ENCODE measurements at regions not wholly inside any gene's neighbourhood (a gene's known extent, or its start where the extent isn't known, plus 50 kb on each side); places are given as distances from the start of the nearest gene placed in this dataset.

DNA sequence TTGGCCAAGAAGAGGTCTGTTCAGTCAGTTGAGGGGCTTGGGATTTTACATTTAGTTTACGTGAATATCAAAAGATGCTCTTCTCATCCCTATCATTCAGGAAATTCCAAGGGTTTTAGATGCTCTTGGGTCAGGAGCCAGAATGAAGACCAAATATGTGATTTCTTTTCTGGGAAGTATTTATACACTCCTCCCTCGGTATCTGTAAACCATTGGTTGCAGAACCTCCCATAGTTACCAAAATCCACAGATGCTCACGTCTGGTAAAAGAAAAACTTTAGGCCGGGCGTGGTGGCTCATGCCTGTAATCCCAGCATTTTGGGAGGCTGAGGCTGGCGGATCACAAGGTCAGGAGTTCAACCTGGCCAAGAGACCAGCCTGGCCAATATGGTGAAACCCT, 75.9 kb downstream of the TNFAIP2 start:
- 57 to 63% methylated on average over 6 of the region's 6 CpGs for WGBS, 2 donors
- intact Hi-C loops (cut with DNase I; ENCODE audit: low total_unique reads): no loop called here
- DNase-seq: no peak
- Histone ChIP-seq H3K4me3 (no peak overlapping the region), H3K27ac (peak overlapping the region; percentile 1 to 33), H3K27me3 (no peaks in the 10 kb centered on the region), H3K36me3 (ENCODE audit: low read depth, missing control alignments) (no peaks in the 10 kb centered on the region), H3K9me3 (no peaks in the 10 kb centered on the region), H3K4me1 (peaks cover 3% of the 10 kb centered on the region)
- TF ChIP-seq, protein P1, sequence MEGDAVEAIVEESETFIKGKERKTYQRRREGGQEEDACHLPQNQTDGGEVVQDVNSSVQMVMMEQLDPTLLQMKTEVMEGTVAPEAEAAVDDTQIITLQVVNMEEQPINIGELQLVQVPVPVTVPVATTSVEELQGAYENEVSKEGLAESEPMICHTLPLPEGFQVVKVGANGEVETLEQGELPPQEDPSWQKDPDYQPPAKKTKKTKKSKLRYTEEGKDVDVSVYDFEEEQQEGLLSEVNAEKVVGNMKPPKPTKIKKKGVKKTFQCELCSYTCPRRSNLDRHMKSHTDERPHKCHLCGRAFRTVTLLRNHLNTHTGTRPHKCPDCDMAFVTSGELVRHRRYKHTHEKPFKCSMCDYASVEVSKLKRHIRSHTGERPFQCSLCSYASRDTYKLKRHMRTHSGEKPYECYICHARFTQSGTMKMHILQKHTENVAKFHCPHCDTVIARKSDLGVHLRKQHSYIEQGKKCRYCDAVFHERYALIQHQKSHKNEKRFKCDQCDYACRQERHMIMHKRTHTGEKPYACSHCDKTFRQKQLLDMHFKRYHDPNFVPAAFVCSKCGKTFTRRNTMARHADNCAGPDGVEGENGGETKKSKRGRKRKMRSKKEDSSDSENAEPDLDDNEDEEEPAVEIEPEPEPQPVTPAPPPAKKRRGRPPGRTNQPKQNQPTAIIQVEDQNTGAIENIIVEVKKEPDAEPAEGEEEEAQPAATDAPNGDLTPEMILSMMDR (IDR thresholded peaks at IDR 0.05): no peak
- TF ChIP-seq POLR2A (IDR thresholded peaks at IDR 0.05): no peak

DNA sequence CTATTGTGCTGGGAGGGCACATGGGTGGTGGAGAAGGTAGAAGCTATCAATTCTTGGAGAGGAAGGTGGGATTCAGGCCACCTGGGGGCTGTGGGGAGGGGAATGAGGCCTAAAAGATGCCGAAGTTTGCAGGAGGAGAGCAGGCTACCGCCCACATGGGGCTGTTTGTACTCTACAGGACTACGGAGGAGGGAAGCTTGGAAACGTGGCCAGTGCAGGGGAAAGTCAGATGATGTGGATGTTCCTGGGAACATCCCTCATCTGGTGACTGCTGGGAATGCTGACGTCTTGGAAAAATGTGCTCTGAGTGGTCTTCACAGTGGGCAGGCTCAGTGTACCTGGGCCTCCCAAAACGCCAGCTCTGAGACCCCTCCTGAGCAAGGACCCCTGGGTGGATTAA, 78.5 kb downstream of the TNFAIP2 start:
- peak overlapping the region in 1 of 2 donors; percentile 64 for H3K27ac ChIP-seq
- peak; percentile 23 for DNase-seq
- WGBS, 2 donors: 51 to 62% methylated on average over 6 of the region's 6 CpGs
- H3K4me3 ChIP-seq: no peak overlapping the region
- no peaks in the 10 kb centered on the region for H3K36me3 ChIP-seq (ENCODE audit: low read depth, missing control alignments)
- H3K27me3 ChIP-seq: no peaks in the 10 kb centered on the region
- no peaks in the 10 kb centered on the region for H3K9me3 ChIP-seq
- intact Hi-C loops (cut with DNase I; ENCODE audit: low total_unique reads): no loop called here
- TF ChIP-seq POLR2A (IDR thresholded peaks at IDR 0.05): no peak
- peaks cover 23% of the 10 kb centered on the region for H3K4me1 ChIP-seq

DNA sequence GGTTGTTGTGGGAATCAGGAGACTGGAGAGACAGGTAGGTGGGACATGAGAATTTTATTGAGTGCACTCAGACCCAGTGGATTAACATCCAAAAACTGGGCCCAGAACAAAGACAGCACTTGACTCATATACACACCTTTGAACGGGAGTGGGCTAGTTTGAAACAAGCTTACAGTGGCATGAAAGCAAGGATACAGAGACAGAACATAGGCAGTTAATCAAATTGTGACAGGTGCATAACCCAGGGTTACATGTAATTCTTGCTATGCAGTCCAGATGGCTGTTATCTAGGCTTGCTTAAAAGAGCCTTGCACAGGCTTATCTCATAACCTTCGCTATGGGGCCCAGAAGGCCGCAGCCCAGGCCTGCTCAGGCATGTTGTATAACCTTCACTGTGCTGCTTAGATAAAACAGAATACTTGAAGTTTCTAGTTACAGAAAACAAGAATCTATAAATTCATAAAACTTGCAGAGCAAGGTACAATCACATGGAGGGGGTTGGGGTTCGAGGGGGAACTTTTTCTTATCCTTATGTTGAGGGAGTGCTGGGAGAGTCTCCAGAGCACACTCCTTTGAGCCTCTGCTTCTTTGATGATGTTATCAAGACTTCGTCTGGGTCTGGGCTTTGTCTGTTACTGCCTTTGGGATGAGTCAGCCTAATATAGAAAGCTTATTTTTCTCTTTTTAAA, 81.7 kb downstream of the TNFAIP2 start:
- no peak overlapping the region for H3K4me3 ChIP-seq
- H3K27me3 ChIP-seq: no peaks in the 10 kb centered on the region
- TF ChIP-seq POLR2A (IDR thresholded peaks at IDR 0.05): no peak
- TF ChIP-seq, protein P1 (IDR thresholded peaks at IDR 0.05): no peak
- no peak for DNase-seq
- H3K9me3 ChIP-seq: no peaks in the 10 kb centered on the region
- H3K27ac ChIP-seq: peak overlapping the region in 1 of 2 donors; percentile 96
- 39 to 61% methylated on average over 5 of the region's 5 CpGs for WGBS, 2 donors
- H3K4me1 ChIP-seq: peaks cover 32% of the 10 kb centered on the region
- no peaks in the 10 kb centered on the region for H3K36me3 ChIP-seq (ENCODE audit: low read depth, missing control alignments)
- intact Hi-C loops (cut with DNase I; ENCODE audit: low total_unique reads): no loop called here

DNA sequence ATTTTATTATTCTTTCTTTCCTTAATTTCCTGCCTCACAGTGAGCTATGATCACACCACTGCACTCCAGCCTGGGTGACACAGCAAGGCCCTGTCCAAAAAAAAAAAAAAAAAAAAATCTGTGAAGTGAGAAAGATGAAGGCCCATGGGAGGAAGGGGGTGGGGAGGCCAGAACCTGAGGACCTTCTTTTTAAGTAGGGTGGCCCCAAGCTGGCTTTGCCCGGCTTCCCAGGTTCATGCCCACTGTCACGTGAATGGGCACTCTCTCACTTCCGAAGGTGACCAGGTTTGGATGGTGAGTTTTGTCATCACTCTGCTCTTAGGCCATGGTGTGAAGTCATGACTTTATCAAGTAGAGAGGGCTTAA, 82.3 kb downstream of the TNFAIP2 start:
- Histone ChIP-seq H3K27me3 (no peaks in the 10 kb centered on the region), H3K27ac (peak overlapping the region; percentile 71 to 96), H3K36me3 (ENCODE audit: low read depth, missing control alignments) (no peaks in the 10 kb centered on the region), H3K4me3 (no peak overlapping the region), H3K4me1 (peaks cover 37% of the 10 kb centered on the region), H3K9me3 (no peaks in the 10 kb centered on the region)
- no peak for DNase-seq
- intact Hi-C loops (cut with DNase I; ENCODE audit: low total_unique reads): no loop called here
- WGBS, 2 donors: 86 to 98% methylated on average over 3 of the region's 3 CpGs
- TF ChIP-seq, protein P1 (IDR thresholded peaks at IDR 0.05): no peak
- no peak for TF ChIP-seq POLR2A (IDR thresholded peaks at IDR 0.05)

DNA sequence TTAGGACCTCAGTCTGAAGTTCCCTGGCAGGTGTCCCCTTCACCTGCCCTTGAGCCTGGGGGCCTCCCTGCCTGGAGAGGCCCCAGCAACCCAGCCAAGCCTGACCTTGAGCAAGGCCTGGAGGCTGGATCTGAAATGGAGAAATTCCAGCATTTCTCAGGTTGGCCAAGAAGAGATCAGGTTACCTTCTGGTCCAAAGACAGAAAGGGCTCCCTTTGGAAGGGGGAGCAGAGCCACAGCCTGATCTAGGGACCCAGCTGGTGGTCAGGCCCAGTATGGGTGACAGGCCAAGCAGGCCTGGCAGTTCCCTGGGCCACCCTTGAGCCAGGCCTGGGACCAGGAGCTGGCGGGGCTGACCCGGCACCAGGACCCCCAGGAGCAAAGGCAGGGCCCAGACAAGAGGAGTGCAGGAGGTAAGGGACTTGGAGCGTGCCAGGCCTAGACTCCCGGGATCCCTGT, 82.8 kb downstream of the TNFAIP2 start:
- peak overlapping the region; percentile 71 to 96 for H3K27ac ChIP-seq
- no peak for TF ChIP-seq POLR2A (IDR thresholded peaks at IDR 0.05)
- TF ChIP-seq, protein P1 (IDR thresholded peaks at IDR 0.05): no peak
- DNase-seq: peak; percentile 50
- intact Hi-C loops (cut with DNase I; ENCODE audit: low total_unique reads): no loop called here
- no peaks in the 10 kb centered on the region for H3K9me3 ChIP-seq
- H3K27me3 ChIP-seq: no peaks in the 10 kb centered on the region
- H3K4me1 ChIP-seq: peaks cover 38% of the 10 kb centered on the region
- H3K36me3 ChIP-seq (ENCODE audit: low read depth, missing control alignments): no peaks in the 10 kb centered on the region
- peak overlapping the region; percentile 59 to 67 for H3K4me3 ChIP-seq
- WGBS, 2 donors: 63 to 80% methylated on average over 1 to 4 of the region's 4 CpGs

Measured in testis (tissue), 2 donors.